SKM-1 treated with dmso at 0.1 percent for 144 hours (cell line): ENCODE measurements at regions not wholly inside any gene's neighbourhood (a gene's known extent, or its start where the extent isn't known, plus 50 kb on each side); places are given as distances from the start of the nearest gene placed in this dataset.
"Not testable (repeated sequence)": the region's sequence is repeated elsewhere in the genome, so short reads cannot be mapped to it uniquely, and the experiment has no call there.

Experiments
- DNase-seq: peaks from one replicate; lab custom pipeline; 2025; ENCODE audit not compliant: unreplicated experiment; lab: John Stamatoyannopoulos, UW

DNA sequence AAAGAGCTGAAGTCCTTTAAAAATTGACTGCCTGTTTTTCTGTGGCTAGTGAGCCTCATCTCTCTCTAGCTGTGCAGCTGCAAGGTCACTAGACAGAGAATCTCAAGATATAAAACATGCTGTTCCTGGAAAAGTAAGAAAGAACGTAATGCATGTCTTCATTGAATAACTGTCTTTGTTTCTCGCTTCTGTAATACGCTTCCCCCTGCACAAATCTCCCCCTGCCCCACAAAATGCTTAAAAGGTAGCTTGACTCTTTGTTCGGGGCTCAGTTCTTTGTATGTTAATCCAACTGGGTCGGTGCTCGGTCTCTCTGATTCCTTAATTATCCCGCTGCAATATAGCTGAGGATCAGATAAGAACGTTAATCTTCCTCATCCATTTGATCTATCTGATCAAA lies 1495.9 kb upstream of the DDX18 start:
- not testable (repeated sequence) for DNase-seq

- no peak for DNase-seq
Measured at GRCh38 chr2:116319001-116319400, 1495.5 kb upstream of the DDX18 start.

DNA sequence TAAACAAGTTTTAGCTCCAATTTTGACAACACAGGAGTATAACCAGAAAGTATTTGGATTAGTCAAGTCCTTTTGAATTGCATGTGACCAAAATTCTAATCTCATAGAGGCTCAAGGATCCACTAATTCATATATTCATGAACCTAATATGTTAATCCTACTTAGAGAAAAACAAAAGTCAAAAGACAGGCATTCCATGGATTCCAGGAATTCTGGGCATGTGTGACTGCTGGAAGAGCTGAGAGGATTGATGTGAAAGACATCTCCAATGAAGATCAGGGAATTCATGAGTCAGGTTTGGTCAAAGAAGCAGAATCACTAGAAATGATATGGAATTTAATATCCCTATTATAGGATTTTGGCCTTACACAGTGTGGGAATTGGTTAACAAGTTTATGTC lies 1494.6 kb upstream of the DDX18 start:
- DNase-seq = no peak

- DNase-seq = no peak
Measured at GRCh38 chr2:116329280-116329679, 1485.2 kb upstream of the DDX18 start.

- no peak for DNase-seq
Measured at GRCh38 chr2:116340690-116341089, 1473.8 kb upstream of the DDX18 start.

DNA sequence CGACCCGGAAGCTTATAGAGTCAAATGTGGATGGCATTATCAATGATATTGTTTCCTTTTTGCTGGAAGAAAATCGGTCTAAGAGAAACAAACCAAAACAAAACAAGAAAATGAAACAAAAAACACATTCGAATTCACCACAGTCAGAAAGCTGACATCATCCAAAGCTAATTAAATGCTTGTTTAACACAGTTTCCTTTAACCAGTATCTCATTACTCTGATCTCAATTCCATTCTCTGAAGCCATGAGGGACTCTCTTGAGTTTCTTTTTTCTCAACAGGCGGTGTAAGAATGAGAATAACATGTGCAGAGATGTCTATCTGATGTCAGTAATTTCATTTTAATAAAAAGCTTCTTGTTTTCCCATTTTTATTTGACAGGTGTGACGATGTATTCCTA lies 1448.3 kb upstream of the DDX18 start:
- DNase-seq = no peak

GRCh38 chr2:116378786-116379185 lies 1435.7 kb upstream of the DDX18 start:
- no peak for DNase-seq

DNA sequence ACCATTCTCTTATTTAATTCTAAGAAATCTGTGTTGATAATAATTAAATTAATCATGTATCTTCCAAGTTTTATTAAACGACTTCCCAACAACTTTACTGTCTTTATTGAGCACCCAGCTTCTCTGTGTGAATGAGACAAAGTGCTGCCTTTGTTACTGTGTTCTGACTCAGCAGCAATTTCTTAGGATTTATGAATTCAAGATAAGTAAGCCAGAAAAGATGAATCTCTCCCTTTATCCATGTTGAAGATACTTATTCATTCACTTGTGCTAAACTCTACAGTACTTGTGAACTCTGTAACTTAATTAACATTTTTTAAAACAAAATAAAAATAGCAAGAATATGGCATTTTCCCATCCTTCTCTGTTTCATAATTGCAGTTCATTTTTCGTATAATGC lies 1403.3 kb upstream of the DDX18 start:
- DNase-seq = no peak

GRCh38 chr2:116413659-116414058 lies 1400.8 kb upstream of the DDX18 start:
- DNase-seq = no peak

DNA sequence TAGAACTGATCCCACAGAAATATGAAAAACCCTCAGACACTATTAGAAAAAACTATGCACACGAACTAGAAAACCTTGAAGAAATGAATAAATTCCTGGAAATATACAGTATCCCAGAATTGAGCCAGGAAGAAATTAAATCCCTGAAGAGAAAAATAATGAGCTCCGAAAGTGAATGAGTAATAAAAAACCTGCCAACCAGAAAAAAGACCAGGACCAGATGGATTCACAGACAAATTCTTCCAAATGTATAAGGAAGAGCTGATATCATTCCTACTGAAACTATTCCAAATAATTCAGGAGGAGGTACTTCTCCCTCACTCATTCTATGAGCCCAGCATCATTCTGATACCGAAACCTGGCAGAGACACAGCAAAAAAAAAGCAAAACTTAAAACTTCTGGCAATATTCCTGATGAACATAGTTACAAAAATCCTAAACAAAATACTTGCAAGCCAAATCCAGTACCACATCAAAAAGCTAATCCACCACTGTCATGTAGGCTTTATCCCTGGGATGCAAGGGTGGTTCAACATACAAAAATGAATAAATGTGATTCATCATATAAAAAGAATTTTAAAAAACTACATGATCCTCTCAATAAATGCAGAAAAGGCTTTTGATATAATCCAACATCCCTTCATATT lies 1397.6 kb upstream of the DDX18 start:
- no peak for DNase-seq

DNA sequence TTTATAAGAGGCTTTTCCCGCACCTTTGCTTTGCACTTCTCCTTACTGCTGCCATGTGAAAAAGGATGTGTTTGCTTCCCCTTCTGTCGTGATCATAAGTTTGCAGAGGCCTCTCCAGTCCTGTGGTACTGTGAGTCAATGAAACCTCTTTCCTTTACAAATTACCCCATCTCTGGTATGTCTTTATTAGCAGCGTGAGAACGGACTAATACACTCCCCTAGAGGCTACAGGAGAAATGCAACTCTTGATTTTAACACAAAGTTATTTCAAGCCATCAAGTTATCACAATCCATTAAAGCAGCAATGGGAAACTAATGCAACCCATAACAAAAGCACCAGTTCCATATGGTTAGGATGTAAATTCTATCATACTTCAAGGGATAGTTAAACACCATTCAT lies 1378.8 kb upstream of the DDX18 start:
- DNase-seq = peak; percentile 63

GRCh38 chr2:116440104-116440653 lies 1374.3 kb upstream of the DDX18 start:
- DNase-seq = no peak

DNA sequence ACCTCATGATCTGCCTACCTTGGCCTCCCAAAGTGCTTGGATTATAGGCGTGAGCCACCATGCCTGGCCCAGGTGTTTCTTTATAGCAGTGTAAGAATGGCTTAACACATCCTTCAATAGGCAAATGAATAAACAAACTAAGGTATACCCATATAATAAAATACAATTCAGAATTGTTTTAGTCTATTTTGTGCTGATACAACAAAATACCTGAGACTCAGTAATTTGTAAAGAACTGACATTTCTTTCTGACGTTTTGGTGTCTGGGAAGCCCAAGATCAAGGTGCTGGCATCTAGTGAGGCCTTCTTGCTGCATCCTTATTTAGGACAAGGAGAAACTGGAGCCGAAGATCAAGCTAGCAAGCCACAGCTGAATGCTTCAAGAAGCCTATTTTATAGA lies 1372.1 kb upstream of the DDX18 start:
- DNase-seq = no peak

- DNase-seq = no peak
Measured at GRCh38 chr2:116444256-116444872, 1370.1 kb upstream of the DDX18 start.

- no peak for DNase-seq
Measured at GRCh38 chr2:116450990-116451389, 1363.5 kb upstream of the DDX18 start.

DNA sequence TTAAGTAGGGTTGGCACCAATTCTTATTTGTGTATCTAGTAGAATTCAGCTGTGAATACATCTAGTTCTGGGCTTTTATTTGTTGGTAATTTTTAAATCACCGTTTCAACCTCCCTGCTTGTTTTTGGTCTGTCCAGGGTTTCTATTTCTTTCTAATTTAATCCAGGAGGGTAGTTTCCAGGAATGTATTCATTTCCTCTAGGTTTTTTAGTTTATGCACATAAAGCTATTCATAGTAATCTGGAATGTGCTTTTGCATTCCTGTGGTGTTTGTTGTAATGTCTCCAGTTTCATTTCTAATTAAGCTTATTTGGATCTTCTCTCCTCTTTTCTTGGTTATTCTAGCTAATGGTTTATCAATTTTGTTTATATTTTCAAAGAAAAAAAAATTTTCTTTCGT lies 1361.8 kb upstream of the DDX18 start:
- DNase-seq = no peak

GRCh38 chr2:116456429-116456828 lies 1358.1 kb upstream of the DDX18 start:
- DNase-seq = no peak

GRCh38 chr2:116467243-116467642 lies 1347.2 kb upstream of the DDX18 start:
- DNase-seq = no peak

DNA sequence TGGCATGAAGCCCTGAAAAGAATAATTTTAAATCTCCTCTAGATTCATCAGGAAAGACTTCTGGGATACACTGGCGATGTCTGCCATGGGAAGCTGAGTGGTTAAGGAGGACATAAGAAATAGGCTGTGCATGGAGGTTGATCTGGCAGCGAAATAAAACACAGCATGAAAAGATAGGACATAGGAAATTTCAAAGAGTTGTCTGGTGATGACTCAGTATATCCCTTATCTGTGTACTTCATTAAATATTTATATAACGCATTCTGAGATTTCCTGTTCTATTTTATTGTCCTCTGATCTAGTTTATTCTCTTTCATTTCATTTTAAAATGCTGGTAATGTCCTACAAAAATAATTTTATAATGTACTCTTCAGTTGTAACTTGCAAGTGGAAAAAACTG lies 1337.3 kb upstream of the DDX18 start:
- no peak for DNase-seq

- no peak for DNase-seq
Measured at GRCh38 chr2:116487336-116487735, 1327.2 kb upstream of the DDX18 start.

GRCh38 chr2:116489292-116489691 lies 1325.2 kb upstream of the DDX18 start:
- DNase-seq = no peak

DNA sequence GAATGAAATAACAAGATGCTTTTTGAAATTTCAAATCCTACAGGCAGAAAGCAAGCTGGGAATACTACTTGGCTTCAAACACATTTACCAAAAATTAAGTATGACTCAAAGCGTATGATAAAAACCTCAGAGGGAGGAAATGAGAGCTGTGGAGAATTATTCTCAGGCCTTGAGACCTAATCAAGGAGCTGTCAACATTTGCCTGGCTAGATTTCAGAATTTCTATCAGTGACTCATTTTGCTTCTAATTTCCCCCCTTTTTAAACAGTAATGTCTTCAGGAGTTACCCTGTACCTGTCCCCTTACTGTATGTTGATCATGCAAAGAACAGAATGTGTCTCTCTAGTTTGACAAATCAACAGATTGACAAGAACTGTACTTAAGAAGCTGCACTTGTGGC lies 1324.5 kb upstream of the DDX18 start:
- no peak for DNase-seq
